OCI-LY1 (cell line): ENCODE measurements at regions not wholly inside any gene's neighbourhood (a gene's known extent, or its start where the extent isn't known, plus 50 kb on each side); places are given as distances from the start of the nearest gene placed in this dataset.

ENCODE experiments used
- CTCF ChIP-seq: fragments of 200-600 bp; sonication (generic), shearing (Covaris generic); IDR thresholded peaks from 2 replicates; pipeline ENCODE4 v1.5.1; 2017; ENCODE audit warnings: mild to moderate bottlenecking, antibody characterized with exemption, low read length, moderate library complexity, mixed read lengths
- EZH2 ChIP-seq: fragments of 200-600 bp; sonication (generic), shearing (Covaris generic); IDR thresholded peaks from 2 replicates; pipeline ENCODE4 v1.8.0; 2017; ENCODE audit warnings: borderline replicate concordance, mixed run types, mild to moderate bottlenecking, antibody characterized with exemption, low read length, moderate library complexity, mixed read lengths

DNA sequence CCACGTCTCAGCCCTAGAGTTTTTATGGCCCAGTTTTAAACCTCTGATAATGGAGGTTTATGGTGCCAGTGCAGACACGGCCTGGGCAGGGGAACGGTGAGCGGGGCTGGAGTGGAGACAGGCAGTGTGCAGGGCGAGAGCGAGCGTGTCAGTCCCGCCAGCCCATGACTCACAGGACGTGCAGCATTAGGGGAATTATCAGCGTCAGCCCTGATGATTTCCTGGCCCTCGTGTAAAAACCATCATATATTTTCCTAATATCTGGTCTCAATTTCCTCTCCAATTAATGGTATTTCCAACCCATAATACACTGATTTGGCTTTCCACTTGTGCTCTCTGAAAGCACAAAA is 104.6 kb upstream of the VSTM2B start:
- TF ChIP-seq CTCF (no peak), EZH2 (no peak)
